HG03064 (cell line): ENCODE measurements at regions not wholly inside any gene's neighbourhood (a gene's known extent, or its start where the extent isn't known, plus 50 kb on each side); places are given as distances from the start of the nearest gene placed in this dataset.

Experiments
- ATAC-seq: cut with Tn5 transposase; IDR thresholded peaks from one replicate; pipeline ENCODE4 v1.9.1; 2021; ENCODE audit warnings: low read depth; ENCODE audit not compliant: unreplicated experiment

DNA sequence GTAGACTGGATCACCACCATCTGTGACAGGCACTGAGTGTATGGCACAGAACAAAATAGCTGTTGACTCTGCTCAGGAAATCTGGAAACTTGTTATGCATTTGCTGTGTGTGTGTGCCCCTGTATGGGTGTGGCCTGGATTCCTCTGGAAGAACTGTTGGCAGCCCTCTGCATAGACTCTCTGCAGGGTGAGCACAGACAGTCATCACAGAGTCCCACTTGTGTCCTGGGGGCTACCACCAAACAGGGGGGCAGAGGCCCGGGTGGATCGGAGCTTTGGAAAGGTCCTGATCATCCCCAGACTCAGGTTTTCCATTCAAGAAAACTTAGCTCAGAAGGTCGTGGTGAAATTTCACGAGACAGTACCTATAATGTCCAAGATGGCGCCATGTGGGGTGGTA is 258.6 kb downstream of the SOX11 start:
- ATAC-seq = no peak

DNA sequence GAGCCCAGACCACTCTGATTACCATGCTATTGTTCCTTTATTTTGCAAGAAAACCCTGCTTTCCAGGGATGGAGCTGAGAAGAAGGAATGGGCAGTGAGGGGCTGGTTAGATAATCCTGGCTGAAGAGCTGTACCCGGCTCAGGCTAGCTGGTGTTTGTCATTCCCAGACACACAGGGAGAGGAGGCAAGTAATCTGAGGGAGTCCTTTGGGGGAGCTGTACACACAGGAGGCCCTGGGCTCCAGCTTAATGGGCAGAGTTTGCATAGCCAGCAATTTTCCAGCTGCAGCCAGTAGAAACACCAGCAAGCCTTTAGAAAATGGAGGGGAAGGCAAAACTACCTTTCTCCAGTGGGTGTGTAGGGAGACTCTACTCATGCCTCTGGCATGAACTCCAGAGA is 259.3 kb downstream of the SOX11 start:
- ATAC-seq = no peak

DNA sequence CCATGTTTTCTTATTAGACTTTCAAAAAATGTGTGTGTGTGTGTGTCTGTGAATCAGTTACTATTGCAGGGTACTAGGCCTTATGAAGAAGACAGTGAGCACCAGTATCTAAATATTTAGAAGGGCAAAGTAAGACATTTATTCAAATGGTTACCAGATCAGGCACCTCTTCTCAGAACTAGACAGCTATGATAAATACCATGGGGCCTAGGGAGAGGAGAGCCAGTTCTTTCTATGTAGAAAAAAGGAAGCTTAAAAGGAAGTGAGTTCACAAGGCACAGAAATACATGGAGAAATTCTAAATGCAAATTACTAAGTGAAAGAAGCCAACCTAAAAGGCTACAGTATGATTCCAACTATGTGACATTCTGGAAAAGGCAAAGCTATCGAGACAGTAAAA is 261.3 kb downstream of the SOX11 start:
- ATAC-seq = no peak

DNA sequence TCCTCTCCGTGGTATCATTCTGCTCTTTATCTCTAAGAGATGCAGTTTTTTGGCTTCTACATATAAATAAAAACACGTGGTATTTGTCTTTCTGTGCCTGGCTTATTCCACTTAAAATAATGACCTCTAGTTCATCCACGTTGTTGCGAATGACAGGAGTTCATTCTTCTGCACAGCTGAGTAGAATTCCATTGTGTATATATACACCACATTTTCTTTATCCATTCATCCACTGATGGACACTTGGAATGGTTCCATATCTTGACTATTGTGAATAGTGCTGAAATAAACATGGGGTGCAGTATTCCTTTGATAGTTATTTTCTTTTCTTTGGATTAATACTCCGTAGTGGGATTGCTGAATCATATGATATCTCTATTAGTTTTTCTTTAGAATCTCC is 262.3 kb downstream of the SOX11 start:
- no peak for ATAC-seq

DNA sequence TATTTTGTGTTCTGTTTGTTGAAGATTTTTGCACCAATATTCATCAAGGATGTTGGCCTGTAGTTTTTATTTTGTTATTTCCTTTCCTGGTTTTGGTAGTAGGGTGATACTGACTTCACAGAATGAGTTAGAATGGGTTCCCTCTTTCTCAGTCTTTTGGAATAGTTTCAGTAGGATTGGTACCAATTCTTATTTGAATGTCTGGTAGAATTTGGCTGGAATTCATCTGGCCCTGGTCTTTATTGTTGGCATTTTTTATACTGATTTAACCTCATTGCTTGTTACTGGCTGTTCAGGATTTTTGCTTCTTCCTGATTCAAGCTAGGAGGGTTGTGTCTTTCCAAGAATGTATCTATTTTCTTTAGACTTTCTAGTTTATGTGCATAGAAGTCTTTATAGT is 263.7 kb downstream of the SOX11 start:
- no peak for ATAC-seq

DNA sequence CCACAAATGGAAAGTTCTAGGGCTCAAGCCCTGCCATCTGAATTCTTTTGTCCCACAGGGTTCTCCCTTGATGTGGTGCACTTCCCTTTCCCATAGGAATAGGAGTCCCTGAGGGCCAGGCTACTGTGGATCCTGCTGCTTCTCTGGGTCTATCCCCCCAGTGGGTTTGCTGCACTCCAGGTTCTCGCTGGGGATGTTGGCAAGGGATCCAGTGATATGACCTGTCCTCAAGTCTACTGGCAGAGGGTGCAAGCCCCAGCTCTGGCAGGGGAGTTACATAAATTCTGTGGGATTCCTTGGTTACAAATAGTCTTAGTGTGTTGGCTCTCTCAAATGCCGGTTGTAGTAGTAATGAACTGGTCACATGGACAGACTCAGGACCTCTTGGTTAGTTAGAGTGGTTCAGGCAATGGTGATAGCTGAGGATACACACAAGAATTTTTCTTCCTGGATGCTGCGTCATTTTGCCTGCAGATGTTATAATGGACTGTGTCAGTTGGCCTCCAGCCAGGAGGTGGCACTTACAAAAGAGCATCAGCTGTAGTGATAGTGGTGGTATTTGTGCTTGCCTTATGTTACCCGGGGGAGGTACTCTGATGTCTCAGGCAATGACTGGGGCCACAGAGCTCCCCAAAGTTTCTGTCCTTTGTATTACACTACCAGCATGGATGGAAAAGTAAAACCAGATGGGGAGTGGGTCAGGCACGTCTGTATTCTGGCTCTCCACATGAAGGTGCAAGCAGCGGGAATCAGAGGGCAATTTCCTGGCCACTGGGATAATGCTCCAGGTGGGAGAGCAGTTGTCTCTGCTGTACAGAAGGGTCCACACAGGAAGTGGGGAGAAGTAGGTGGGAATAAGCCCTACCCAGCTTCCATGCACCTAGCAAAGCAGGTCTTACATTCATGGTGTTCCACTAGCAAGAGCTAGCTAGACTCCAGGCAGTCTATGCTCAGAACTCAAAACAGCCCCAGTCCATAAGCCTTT is 267.9 kb downstream of the SOX11 start:
- no peak for ATAC-seq

DNA sequence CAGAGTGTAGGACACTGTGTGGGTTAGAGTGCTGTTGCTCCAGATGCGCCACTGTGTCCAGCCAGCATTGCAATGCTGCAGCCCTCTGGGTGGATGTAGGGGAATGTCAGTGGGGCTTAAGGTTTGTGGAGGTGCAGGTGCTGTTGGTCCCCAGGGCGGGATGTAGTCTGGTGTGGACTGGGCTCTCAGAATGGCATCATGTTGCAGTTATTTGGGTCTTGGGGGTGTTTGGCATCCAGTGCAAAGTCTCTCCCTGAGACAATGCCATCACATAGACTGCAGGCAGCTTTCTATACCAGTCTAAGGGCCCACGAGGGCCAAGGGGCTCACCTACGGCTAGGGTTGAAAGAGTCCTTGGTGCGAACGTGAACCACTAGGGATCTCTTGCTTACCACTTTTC is 275.3 kb downstream of the SOX11 start:
- ATAC-seq = no peak

DNA sequence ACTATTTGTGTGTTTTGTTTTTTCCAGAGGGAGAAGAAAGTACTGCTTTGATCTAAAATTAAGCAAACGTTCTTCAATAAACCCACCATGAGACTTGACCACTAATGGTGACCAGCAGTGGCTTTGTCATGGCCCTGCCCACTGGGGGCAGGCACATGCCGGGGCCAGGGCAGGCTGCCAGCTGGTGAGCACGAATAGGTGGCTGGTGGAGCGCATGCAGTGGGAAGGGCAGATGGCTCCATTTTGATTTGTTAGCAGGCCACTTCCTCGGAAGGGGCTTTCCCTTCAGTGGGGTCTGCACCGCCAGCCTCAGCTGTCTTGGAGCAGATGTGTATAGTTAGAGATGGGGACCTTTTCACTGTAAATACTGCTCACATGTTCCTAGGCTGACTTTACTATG is 277.1 kb downstream of the SOX11 start:
- no peak for ATAC-seq

DNA sequence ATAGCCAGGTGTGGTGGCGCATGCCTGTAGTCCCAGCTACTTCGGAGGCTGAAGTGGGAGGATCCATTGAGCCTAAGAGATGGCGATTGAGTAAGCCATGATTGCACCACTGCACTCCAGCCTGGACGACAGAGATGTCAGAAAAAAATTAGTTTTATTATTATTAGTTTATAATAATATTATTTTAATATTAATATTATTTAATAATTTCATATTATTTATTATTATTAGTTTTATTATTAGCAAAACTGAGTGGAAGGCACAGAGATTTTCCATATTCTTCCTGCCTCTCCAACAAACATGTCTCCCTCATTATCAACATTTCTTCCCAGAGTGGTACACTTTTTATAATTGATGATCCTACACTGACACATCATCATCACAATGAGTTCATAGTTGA is 278.2 kb downstream of the SOX11 start:
- ATAC-seq = no peak

DNA sequence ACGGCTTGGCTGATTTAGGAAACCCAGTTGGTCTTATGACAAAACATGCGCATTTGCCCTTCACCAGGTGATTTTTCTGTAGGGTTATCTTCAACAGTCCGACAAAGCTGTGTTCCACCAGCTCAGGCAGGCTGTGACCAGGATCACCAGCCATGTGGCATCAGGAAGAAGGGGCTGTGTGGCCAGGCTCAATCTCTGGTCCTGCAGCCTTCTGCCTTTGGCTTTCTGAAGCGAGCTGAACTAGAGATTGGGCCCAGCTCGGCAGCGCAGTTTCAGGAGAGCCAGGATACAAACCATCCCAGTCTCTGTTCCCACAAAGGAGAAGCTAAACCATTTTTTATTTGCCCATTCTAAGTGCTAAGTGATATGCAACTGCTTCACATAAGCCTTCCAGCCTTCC is 282.3 kb downstream of the SOX11 start:
- no peak for ATAC-seq

DNA sequence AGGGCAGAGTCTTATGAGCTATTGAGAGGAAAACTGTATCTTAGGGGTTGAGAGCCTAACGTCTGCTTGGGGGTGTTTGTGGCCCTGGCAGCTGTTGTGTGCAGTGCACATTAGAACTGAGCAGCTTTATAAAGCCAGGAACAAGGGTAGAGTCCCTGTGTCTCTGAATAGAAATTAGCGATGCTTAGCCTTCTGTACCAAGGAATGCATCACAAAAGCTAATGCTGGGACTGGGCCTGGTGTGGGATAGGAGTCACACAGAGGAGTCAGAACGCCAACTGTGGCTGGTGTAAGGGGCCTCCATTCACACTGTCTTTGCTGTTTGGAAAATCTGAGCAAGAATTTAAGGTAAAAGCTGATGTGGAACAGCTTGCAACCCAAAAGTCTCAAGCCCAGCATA is 283.2 kb downstream of the SOX11 start:
- ATAC-seq = no peak

DNA sequence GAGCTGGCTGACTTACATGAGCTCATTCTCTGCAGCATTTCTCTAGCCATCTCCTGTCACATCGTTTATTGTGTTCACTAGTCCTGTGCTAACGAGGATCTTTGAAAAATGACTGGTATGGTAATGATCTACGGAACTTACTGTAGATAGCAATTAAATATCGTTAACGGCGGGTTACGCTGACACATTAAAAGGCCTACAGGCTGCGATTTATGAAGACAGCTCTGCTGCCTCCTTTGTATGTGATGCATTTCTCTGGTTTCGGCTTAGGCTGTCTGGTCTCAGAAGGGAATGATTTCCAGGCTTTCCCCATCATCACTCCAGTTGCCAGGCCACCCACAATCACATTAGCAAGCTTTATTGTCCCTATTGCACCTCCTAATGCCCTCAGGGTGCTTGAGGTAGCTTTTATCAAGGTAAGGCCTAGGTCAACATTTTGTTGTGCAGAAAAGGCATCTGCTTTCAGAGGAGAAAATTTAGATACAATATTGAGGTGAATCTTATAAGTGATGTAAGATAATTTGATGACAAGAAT is 284.4 kb downstream of the SOX11 start:
- no peak for ATAC-seq

DNA sequence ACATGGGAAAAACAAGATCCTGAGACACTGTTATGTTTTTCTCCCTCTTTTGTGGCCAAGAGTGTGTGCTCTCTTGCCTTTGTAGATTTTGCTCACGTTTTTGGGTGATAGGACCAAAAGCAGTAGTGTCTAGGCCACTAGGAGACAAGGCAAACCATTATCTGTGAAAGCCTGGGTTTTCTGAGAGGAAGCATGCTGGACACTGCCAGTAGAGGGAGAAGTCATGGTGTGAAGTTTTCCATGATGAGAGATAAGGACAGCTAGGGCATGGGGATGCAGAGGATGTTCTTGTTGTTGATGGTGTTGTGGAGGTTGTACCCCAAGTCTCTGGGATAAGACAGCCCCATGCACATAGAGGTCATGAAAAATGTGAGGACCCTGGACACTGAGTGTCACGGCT is 285.3 kb downstream of the SOX11 start:
- no peak for ATAC-seq

DNA sequence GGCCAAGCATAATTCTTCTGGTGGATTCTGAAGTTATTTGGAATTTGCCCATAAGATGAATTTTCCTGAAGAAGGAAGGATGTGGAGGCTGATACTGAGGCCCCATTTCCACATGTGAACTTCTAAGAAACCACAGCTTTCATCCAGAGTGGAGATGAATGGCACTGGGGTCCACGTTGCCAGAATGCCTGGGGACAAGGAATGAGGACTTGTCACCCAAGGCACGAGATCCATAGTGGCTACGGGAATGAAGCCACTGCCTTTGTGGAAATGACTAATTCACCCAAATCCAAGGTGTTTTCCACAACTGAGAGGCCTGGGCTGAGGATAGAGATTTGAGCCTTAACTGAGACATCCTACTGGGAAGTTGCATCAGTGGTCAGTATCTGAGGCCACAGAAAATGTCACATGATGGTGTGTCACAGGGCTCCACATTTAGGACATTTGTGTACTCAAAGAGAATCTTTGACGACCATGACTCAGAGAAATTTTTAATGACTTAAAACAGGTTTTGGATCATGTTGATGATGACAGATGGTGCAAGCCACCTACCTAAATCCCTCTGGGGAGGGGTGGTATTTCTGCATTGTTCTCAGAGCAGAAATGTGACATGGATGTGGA is 286.1 kb downstream of the SOX11 start:
- no peak for ATAC-seq

DNA sequence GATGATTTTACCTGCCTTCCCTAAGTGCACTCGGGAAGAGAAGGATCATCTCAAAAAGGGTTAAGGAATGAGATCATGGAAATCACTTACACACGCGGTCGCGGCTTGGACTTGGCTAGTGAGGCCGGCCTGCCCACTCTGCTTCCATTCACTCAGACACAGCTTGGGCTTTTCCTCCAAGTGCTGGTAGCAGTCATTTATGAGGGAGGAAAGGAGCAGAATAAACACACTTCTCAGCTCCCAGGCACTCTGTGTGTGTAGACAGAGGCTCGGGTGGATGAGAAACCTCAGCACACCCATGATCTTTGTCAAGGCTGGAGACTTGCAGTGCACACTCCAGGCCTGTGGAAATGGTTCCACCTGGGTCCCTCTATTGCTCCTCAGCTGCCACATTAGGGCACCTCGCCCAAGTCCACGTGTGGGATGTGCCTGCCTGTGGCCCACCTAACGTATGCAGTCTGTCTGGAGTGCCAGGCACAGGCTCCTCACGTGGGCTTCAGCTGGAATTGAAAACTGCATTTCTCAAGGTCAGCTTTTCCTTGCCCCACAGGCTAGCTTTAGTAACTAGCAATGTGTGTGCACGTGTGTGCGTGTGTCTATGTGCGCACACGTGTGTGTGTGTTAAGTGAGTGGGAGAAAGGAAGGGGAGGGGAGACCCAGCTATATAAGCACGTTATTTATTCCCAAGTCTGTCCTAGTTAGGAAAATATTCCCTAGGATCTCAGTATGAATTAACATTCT is 288.4 kb downstream of the SOX11 start:
- ATAC-seq = no peak

DNA sequence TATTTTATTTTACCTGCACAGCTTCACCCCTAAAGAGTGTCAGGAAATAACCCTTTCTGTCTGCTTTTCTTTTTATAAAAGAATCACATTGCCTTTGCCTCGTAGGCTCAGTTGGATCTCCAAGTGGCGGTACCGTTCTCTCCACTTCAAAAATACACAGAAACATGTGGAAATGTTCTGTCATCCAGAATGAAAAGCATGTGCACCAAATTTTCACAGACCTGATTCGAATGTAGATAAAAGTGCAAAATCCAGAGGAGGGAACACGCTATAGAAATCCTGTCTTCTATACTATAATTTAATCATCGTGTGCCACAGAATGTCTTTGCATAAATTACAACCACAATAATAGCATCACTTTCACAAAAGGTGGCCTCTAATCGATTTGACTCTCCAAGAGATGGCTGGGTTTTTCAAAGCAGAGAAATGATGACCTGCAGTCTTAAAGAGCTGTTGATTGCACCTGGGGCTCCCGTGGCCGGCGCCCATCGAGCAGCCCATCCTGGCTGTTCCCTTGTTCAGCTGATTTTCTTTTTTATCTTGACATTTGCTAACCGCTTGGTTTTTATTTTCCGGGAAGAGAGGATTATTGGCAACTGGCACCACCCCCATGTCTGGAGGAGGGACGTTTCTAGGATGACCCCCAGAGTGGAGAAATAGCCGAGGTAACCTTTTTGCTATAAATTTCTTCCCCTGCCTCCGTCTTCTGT is 290.2 kb downstream of the SOX11 start:
- ATAC-seq = no peak

DNA sequence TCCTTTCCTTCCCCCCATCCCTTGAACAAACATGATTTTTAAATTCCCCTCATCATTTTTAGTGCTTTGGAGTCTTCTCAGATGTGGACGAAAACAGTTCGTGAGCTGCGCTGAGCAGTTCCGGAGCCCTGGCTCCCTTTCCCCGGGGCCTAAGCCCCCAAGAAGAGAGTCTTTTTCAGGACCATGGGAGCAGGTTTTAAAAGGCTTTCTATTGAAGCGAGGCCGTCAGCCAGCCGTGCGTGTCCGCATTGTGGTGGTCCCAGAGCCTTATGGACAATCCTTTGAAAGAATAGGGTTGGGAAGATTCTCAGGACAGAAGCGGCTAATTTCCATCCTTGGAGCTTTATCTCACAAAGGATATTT is 290.7 kb downstream of the SOX11 start:
- no peak for ATAC-seq

DNA sequence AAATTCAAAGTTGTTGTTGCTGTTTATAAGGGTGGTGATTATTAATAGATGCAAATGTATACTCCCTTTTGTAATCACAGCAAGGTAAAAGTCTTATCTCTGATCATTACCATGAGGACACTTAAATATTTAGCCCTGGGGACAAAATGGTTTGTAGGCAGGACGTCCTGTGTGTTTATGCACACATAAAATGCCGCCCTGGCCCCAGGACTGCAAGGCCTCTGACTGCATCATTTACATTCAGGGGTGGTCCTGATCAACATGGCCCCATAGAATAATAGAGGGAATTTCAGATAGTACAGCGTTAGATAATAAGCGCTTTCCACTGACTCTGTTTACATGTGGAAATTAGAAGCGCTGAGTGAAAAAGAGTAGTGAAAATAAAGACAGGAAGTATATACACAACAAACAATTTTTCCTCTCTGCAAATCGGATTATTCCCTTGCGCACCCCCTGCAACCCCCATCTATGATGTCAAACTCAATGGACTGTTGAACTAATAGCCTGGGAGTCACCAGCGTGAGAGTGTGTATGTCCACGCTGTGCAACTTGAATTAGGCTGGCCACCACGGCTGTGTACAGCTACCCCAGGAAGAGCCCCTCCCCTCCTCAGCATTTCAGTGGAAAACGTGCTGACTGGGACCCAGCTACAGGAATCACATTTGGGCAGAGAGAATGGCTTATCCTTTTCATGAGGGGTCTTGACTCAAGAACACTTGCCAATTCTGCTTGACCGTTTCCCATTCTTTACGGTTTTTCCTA is 291.5 kb downstream of the SOX11 start:
- ATAC-seq = no peak

DNA sequence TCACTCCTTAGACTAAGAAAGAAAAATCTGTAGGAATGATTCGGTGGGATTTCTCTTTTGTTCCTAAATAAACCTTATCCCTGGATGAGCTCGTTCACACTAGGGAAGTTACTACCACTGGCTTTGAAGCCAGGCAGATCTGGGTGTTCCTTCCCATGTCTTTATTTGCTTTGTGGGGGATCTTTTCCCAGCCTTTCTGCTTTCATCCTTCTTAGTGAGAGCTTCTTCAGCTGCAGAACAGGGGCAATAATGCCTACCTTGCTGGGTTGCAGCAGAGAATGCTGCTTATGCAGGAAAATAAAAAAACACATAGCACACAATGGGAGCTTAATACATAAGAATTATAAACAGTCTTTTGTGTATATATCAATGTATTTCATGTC is 292.1 kb downstream of the SOX11 start:
- ATAC-seq = no peak

DNA sequence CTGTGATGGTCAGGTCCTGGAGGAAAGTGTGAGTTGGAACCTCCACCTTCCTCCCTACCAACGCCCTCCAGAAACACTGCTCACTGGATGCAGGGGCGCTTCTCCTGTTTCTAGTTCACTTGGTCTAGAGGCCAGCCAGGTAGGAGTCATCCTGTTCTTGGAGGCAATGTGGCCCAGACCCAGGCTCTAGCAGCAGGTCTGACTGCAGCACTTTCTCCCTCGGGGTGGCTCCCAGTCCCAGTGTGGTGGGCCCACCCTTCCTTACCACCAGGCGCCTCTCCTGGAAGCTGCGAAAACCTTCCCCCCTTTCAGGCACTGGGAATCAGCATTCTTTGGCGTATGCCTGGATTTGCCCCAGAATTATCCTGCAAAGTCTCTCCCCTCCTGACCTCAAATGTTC is 292.8 kb downstream of the SOX11 start:
- ATAC-seq = no peak
